ENCODE measurements at regions not wholly inside any gene's neighbourhood (a gene's known extent, or its start where the extent isn't known, plus 50 kb on each side); places are given as distances from the start of the nearest gene placed in this dataset.

- TF ChIP-seq CTCF (optimal IDR thresholded peaks at IDR 0.05 in 1 of 3, IDR thresholded peaks at IDR 0.05 in 1 of 3, conservative IDR thresholded peaks at IDR 0.05 in 1 of 3; ENCODE audit: extremely low read depth in 1 of 3, insufficient read depth in 2 of 3, low read length in 3 of 3) (no peak), EZH2 (IDR thresholded peaks at IDR 0.05; ENCODE audit: low read length) (no peak)
Observed at GRCh38 chr7:126163647-126164046, 1089.1 kb downstream of the GRM8 start.

Data from keratinocyte (primary cell).